ENCODE measurements at regions not wholly inside any gene's neighbourhood (a gene's known extent, or its start where the extent isn't known, plus 50 kb on each side); places are given as distances from the start of the nearest gene placed in this dataset.

DNA sequence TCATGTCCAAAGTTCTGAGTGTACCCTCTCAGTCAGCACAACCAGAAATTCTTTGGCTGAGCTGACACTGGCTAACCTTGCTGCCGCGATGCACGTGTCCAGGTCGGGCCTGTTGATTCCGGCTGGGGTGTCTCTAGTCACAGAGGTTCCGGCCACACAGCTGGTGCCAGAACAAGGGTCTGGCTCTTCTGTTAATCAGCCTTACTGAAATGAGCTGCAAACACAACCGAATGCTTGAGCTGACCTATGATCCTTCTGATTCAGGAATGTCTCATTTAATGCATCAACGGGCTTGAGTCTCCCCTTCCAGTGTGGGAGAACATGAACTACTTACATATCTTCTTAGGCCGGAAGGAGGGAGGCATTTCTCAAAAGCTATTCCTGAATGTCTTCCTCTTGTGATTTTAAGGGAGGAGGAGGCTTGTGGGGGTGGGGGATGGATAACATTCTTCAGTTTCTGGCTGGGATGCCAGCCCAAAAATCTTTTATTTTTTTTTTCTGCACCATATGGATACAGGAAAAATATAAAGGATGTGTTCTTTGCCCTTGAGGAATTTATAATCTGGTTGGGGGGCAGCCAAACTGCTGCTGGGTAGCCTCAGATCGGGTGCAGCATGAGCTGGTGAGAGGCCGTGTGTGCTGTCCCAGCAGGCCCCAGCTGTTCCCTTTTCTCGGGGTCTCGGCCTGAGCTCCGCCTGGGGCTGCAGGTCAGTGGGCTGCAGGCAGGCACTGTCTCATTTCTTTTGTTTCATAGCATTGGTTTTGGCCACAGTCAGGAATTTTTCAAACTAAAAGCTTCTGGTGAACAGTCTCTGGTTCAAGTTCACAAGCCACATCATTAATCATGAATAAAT is 319.1 kb upstream of the TBL1XR1 start:
- peak; percentile 51 for DNase-seq (ENCODE audit: extremely low read depth, low read depth)
- TF ChIP-seq, protein P1, sequence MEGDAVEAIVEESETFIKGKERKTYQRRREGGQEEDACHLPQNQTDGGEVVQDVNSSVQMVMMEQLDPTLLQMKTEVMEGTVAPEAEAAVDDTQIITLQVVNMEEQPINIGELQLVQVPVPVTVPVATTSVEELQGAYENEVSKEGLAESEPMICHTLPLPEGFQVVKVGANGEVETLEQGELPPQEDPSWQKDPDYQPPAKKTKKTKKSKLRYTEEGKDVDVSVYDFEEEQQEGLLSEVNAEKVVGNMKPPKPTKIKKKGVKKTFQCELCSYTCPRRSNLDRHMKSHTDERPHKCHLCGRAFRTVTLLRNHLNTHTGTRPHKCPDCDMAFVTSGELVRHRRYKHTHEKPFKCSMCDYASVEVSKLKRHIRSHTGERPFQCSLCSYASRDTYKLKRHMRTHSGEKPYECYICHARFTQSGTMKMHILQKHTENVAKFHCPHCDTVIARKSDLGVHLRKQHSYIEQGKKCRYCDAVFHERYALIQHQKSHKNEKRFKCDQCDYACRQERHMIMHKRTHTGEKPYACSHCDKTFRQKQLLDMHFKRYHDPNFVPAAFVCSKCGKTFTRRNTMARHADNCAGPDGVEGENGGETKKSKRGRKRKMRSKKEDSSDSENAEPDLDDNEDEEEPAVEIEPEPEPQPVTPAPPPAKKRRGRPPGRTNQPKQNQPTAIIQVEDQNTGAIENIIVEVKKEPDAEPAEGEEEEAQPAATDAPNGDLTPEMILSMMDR (IDR thresholded peaks at IDR 0.05; ENCODE audit: low read depth, low read length, missing control alignments), result no peak
- H3K4me3 ChIP-seq (replicated peaks; ENCODE audit: low read depth, low read length), result no peak overlapping the region

DNA sequence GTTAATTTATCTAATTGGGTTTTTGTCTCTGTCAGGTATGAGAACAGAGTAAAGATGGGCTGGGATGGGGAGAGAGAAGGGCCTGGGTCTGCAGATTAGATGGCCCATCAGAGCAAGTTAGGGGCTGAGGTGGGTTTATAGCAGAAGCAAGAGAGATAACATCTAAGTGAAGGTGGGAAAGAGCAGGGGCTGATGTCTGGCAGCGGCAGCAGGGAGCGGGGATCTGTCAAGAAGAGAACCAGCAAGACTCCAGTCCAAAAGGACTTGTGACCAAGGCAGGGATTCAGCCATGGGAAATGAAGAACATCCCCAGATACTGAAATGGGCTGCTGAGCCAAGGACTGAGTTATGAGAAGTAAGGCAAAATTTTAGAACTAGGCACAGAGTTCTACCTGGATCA is 320.6 kb upstream of the TBL1XR1 start:
- TF ChIP-seq, protein P1 (IDR thresholded peaks at IDR 0.05; ENCODE audit: low read depth, low read length, missing control alignments), result no peak

DNA sequence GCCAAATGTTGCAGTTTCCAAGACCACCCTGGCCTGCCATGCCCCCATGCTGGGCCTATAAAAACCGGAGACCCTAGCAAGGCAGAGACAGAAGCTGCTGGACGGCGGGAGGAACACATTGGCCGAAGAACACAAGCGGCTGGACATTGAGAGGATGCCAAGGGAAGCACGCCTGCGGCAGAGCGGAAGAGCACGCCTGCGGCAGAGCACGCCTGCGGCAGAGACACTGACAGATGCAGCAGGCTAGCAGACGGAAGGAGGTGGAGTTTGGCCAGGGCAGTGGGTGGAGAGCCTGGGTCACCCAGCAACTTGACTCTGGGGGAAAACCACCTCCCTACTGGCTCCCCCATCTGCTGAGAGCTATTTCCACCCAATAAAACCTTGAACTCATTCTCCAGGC is 322.3 kb upstream of the TBL1XR1 start:
- H3K4me3 ChIP-seq (replicated peaks; ENCODE audit: low read depth, low read length), result no peak overlapping the region
- no peak for DNase-seq (ENCODE audit: extremely low read depth, low read depth)
- TF ChIP-seq, protein P1 (IDR thresholded peaks at IDR 0.05; ENCODE audit: low read depth, low read length, missing control alignments), result no peak

More for the DNA sequence above, 320.6 kb upstream of the TBL1XR1 start:
- no peak for DNase-seq (ENCODE audit: extremely low read depth, low read depth)
- H3K4me3 ChIP-seq (replicated peaks; ENCODE audit: low read depth, low read length), result no peak overlapping the region

DNA sequence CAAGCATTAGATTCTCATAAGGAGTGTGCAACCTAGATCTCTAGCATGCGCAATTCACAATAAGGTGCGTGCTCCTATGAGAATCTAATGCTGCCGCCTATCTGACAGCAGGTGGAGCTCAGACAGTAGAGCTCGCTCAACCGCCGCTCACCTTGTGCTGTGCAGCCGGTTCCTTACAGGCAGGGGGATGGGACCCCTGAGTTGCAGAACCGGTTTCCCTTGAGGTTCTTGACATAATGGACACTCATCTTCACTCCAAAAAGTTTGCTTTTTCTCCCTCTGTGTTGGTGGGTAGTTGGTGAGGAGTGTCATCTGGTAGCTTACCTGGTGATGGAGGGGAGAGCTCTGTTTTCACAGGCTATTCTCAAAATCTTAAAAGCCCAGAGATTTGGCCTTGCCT is 324.0 kb upstream of the TBL1XR1 start:
- no peak for DNase-seq (ENCODE audit: extremely low read depth, low read depth)
- TF ChIP-seq, protein P1 (IDR thresholded peaks at IDR 0.05; ENCODE audit: low read depth, low read length, missing control alignments), result no peak
- no peak overlapping the region for H3K4me3 ChIP-seq (replicated peaks; ENCODE audit: low read depth, low read length)

DNA sequence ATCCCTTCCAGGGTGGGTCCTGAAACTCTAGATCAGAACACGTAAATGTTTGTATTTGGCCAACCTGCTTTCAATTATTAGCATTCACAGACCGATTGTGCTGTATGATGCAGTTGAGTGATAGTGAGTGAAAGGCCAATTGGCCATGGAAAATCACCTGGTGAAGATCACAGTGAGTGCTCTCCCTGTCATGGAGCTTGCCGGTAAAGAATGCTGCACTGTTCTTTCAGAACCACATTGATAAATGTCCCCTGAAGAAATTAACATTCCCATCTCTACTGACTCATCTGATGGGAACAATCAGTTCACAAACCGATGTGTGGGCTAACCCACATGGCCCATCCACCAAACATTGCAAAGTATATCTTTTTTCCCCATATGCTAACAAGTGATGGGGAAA is 324.8 kb upstream of the TBL1XR1 start:
- DNase-seq (ENCODE audit: extremely low read depth, low read depth), result no peak
- TF ChIP-seq, protein P1 (IDR thresholded peaks at IDR 0.05; ENCODE audit: low read depth, low read length, missing control alignments), result no peak
- no peak overlapping the region for H3K4me3 ChIP-seq (replicated peaks; ENCODE audit: low read depth, low read length)

DNA sequence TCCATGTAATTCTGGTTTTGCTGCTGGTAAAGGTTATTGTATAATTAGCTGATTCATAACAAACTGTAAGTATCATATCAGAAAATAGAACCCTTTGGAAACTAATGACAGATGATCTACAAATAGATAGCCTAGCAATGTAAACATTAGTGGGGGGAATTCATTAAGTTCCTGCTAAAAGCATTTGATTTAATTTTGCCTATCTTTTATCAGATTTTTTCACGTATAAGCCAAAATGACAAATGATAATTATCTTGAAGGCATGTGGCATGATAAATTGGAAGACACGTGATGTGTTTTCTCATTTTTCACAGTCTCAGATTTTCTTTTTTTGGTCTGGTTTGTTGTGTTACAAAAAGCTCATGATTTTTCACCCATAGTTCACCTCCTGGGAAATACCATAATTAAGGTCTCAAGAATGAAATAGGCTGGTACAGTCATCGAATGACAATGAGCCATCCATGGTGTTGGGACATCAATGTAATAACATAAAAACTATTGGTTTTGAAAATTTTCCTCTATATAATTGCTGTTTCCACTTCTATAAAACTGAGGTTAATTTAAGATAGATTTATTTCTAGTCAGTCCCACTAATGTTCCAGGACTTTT is 325.9 kb upstream of the TBL1XR1 start:
- DNase-seq (ENCODE audit: extremely low read depth, low read depth), result no peak
- TF ChIP-seq, protein P1 (IDR thresholded peaks at IDR 0.05; ENCODE audit: low read depth, low read length, missing control alignments), result no peak
- H3K4me3 ChIP-seq (replicated peaks; ENCODE audit: low read depth, low read length), result no peak overlapping the region

All from HFF-Myc (cell line).